GM12892 (cell line): ENCODE measurements at regions not wholly inside any gene's neighbourhood (a gene's known extent, or its start where the extent isn't known, plus 50 kb on each side); places are given as distances from the start of the nearest gene placed in this dataset.
"Not testable (repeated sequence)": the region's sequence is repeated elsewhere in the genome, so short reads cannot be mapped to it uniquely, and the experiment has no call there.

Experiments
- DNase-seq: peaks from one replicate; pipeline ENCODE4 v3.0.0; 2011; ENCODE audit not compliant: insufficient read length
- FAIRE-seq: peaks from 2 replicates; lab custom pipeline; 2011; peaks lifted over from hg19 to GRCh38; lab: Jason Lieb, UNC
- POLR2A ChIP-seq: IDR thresholded peaks from 2 replicates; pipeline ENCODE4 v1.6.1; 2011; ENCODE audit warnings: low read depth, low read length, control low read depth
- POLR2AphosphoS5 ChIP-seq: IDR thresholded peaks from 2 replicates; pipeline ENCODE4 v1.6.1; 2011; ENCODE audit warnings: low read depth, low read length, control low read depth
- TAF1 ChIP-seq: IDR thresholded peaks from 2 replicates; pipeline ENCODE4 v1.6.1; 2011; ENCODE audit warnings: low read depth, mild to moderate bottlenecking, control low read depth, low read length, borderline replicate concordance

- TF ChIP-seq POLR2A (no peak), POLR2AphosphoS5 (no peak), TAF1 (no peak)
- no peak for FAIRE-seq
- DNase-seq, result no peak
Observed at GRCh38 chr2:105674859-105675541, 69.7 kb upstream of the NCK2 start.

DNA sequence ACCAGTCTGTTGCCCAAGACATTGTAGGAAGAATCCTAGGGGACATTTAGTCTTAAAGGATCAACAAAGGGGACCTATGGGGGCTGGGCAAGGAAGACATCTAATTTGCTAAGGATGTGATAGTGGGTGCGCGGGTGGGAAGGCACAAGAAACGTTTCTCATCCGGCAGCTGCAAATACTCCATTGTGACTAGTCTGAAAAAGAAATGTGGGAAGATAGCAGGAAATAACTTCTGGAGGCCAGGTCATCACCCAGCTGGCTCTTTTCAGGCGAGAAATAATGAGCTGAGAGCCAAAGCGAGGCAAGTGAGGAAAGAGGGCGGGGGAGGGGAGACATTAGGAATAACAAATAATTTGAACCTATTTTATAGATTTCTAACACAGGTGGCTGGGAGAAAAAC lies 70.3 kb upstream of the NCK2 start:
- no peak for TF ChIP-seq POLR2AphosphoS5
- no peak for TF ChIP-seq POLR2A
- TF ChIP-seq TAF1, result no peak
- FAIRE-seq, result no peak
- no peak for DNase-seq

DNA sequence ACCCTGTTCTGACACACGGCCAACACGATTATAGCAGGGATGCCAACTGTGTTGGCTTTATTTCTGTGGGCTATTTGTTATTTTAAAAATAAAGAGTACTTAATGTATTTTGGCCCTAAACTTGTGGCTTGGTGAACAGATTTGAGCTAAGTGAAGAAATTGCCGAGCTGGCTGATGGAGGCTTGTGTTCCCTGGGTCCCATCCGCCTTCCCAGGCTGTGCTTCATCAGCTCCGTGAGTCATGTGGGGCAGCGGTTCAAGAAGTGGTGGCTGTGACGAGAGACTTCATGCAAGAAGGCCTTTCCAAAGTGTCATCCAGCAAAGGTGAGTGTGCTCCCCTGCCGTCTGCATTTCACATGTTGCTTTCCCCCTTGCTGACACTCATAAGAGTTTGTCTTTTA lies 73.6 kb upstream of the NCK2 start:
- FAIRE-seq, result no peak
- TF ChIP-seq POLR2AphosphoS5, result no peak
- TF ChIP-seq TAF1, result no peak
- no peak for TF ChIP-seq POLR2A
- no peak for DNase-seq

GRCh38 chr2:105669384-105669891 lies 75.3 kb upstream of the NCK2 start:
- no peak for DNase-seq
- FAIRE-seq, result no peak
- TF ChIP-seq POLR2AphosphoS5, result no peak

DNA sequence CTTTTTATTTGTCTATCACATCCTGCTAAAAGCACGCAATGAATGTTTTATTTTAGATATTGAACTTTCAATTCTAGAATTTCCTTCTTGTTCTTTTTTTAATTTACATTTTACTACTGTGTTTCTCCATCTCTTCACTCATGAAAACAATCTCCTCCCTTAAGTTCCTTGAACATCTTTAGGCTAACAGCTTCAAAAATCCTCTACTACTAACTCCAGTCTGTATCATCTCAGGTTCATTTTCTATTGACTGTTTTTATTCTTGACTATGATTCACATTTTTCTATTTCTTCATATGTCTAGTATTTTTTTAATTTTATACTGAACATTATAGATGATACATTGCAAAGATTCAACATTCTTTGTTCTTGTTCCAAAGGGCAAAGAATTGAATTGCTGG lies 79.2 kb upstream of the NCK2 start:
- no peak for TF ChIP-seq POLR2AphosphoS5
- no peak for TF ChIP-seq POLR2A
- no peak for TF ChIP-seq TAF1
- no peak for DNase-seq
- no peak for FAIRE-seq

DNA sequence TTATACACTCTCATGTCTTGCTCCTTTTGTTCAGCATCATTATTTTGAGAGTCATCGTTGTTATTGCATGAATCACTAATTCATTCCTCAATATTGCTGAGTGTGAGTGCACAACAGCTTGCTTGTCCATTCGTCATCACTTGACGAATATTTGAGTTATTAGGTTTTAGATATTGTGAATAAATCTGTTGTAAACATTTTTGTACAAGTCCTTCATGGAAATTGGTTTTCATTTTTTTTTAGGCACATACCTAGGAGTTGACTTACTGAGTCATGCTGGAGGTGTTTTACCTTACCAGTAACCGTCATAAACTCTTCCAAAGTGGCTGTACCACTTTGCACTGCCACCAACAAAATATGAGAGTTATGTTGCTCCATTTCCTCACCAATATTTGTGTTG lies 84.2 kb upstream of the NCK2 start:
- TF ChIP-seq TAF1, result no peak
- DNase-seq (no peak), FAIRE-seq (no peak)

DNA sequence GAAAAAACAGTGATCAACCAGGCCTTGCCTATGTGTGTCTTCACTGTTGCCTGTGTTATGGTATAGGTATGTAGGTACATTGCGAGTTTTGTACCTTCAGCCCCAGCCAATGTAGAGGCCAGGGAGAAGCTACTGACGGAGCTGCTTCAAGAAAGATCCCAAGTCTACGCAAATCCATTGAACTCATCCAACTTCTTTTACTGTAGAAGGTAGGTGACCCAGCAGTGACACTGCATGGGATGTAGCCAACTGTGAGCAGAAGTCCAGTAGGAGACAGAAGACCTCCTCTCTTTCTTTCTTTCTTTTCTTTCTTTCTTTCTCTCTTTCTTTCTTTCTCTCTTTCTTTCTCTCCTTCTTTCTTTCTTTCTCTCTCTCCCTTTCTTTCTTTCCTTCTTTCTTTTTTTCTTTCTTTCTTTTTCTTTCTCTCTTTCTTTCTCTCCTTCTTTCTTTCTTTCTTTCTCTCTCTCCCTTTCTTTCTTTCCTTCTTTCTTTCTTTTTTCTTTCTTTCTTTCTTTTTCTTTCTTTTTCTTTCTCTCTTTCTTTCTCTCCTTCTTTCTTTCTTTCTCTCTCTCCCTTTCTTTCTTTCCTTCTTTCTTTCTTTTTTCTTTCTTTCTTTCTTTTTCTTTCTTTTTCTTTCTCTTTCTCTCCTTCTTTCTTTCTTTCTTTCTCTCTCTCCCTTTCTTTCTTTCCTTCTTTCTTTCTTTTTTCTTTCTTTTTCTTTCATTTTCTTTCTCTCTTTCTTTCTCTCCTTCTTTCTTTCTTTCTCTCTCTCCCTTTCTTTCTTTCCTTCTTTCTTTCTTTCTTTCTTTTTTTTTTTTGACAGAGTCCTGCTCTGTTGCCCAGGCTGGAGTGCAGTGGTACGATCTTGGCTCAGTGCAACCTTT lies 88.7 kb upstream of the NCK2 start:
- not testable (repeated sequence) for FAIRE-seq, DNase-seq

DNA sequence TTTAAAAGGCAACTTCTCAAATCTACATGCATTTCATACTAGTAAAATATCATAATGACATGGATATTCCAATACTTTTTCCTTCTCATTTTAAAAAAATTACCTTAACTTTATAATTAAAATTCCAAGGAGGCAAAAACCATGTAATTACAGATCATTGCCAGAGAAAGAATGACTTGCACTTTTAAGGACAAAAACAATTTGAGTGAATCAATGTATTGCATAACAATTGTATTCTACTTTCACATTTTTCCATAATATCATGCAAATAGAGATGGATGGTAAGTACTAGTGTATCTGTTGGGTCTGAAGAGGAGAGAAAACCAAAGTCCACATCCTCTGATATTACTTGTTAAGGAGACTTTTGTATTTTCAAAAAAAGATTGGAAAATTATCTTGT lies 89.5 kb upstream of the NCK2 start:
- FAIRE-seq (no peak), DNase-seq (no peak)
- TF ChIP-seq POLR2AphosphoS5, result no peak
- TF ChIP-seq TAF1, result no peak
- no peak for TF ChIP-seq POLR2A

DNA sequence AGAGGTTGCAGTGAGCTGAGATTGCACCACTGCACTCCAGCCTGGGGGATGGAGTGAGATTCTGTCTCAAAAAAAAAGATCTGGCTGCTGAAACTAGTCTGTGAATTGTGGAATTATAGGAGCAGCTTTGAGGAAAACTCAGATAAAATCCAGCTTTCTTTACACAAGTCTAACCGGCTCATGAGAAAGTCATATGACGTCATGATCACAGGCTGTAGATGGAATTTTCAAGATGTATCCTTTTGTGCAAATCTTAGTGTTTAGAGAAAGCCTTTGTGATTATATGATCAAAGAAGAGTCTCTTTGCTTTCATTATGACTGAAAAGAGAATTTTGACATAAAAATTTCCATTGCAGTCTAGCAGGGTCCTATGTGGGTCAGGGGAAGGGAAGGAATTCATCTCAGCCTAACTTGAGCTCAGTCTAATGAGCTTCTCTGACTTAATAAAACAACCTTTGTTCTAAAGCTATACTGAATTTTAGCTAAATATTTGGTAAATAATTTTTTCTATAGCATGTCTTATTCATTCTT lies 90.2 kb upstream of the NCK2 start:
- TF ChIP-seq TAF1 (no peak), POLR2A (no peak), POLR2AphosphoS5 (no peak)
- DNase-seq (no peak), FAIRE-seq (no peak)

- DNase-seq (no peak), FAIRE-seq (no peak)
- TF ChIP-seq TAF1 (no peak), POLR2AphosphoS5 (no peak), POLR2A (no peak)
Observed at GRCh38 chr2:105653302-105653701, 91.4 kb upstream of the NCK2 start.

DNA sequence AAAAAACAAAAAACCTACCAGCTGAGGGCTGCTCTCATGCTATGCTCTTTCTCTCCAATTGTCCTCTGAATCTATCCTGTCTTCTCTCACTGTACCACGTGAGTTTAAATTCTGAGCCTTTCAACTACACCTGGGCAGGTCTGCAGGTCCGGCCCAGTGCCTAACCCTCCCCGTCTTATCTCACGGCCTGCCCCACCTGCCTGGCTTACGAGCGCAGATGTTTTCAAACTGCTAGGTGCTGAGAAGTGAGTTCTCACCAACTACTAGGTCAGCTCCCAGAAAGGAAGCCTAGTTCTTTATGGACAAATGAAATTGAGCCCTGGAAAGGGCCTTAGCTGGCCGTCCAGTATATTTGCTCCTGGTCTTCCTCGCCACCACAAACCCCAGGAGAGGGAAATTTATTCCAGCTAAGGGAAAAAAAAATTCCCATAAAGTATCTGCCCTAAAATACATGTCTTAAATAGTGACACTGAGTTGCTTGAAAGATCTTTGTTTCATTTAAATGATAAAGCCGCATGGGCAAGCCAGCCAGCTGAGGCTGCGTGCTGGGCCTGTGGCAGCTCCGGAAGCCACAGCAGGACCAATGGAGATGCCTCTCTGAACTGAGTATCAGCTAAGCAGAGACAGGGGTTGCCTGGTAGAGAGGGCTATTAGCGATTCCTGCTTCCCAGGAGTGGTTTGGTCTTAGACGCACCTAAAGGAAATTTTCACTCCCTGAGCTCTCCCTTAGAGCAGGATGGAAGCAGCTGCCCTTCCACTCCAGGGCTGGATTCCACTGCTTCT lies 92.5 kb upstream of the NCK2 start:
- DNase-seq, result no peak
- TF ChIP-seq POLR2AphosphoS5 (no peak), POLR2A (no peak), TAF1 (no peak)
- no peak for FAIRE-seq
